Fibroblast of mammary gland (primary cell): ENCODE measurements at regions not wholly inside any gene's neighbourhood (a gene's known extent, or its start where the extent isn't known, plus 50 kb on each side); places are given as distances from the start of the nearest gene placed in this dataset.

Experiments
- DNase-seq: peaks from one replicate; pipeline ENCODE4 v3.0.0-alpha.2; 2010; ENCODE audit warnings: low read depth
- H3K4me3 ChIP-seq: 2 replicates; pipeline ENCODE4 v1.5.1; 2011; ENCODE audit warnings: low read depth, mild to moderate bottlenecking, low read length, moderate library complexity; ENCODE audit not compliant: control insufficient read depth
- CTCF ChIP-seq: conservative IDR thresholded peaks from 2 replicates; pipeline ENCODE4 v1.5.1; 2011; ENCODE audit warnings: low read depth, low read length, inconsistent platforms; ENCODE audit not compliant: control insufficient read depth, insufficient read depth

DNA sequence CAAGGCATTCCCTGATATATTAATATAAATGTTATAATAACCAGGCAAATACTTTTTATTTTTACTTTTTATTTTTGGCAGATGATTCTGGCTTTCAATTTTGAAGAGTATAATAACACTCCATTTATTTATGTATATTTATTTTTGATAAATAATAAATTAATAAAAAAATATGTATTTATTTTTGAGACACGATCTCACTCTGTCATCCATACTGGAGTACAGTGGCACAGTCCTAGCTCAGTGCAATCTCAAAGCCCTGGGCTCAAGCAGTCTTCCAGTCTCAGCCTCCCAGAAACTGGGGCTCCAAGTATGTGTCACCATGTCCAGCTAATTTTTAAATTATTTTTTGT lies 93.4 kb upstream of the ITGA6 start:
- no peak for DNase-seq
- no peak overlapping the region for H3K4me3 ChIP-seq
- TF ChIP-seq CTCF: no peak

GRCh38 chr2:172334988-172335387 lies 92.4 kb upstream of the ITGA6 start:
- DNase-seq: no peak
- TF ChIP-seq CTCF: no peak
- no peak overlapping the region for H3K4me3 ChIP-seq

GRCh38 chr2:172335736-172336135 lies 91.7 kb upstream of the ITGA6 start:
- no peak for TF ChIP-seq CTCF
- DNase-seq: no peak
- H3K4me3 ChIP-seq: no peak overlapping the region

DNA sequence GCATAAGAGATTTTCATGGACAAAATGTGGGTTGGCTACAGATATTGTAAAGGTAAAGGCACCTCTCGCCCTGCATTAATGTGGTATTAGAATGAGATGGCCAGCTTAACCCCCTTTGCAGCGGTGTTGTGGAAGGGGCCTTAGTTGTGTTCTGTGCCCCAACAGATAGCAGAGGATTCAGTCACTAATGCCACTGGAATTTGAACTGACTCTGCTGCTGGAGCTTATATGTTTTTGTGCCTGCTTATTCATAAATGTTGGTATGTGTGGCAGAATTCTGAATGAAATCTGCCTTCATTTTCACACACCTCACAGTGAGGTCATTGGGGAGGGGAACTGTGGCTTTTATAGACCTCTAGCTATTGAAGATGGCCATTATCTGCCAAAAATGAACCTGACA lies 90.7 kb upstream of the ITGA6 start:
- no peak for DNase-seq
- TF ChIP-seq CTCF: no peak

GRCh38 chr2:172339371-172340010 lies 87.9 kb upstream of the ITGA6 start:
- TF ChIP-seq CTCF: no peak
- no peak overlapping the region for H3K4me3 ChIP-seq
- no peak for DNase-seq

More for the DNA sequence above, 90.7 kb upstream of the ITGA6 start:
- no peak overlapping the region for H3K4me3 ChIP-seq

GRCh38 chr2:172340394-172340793 lies 87.0 kb upstream of the ITGA6 start:
- H3K4me3 ChIP-seq: no peak overlapping the region

More at GRCh38 chr2:172340394-172340793, 87.0 kb upstream of the ITGA6 start:
- TF ChIP-seq CTCF: no peak
- no peak for DNase-seq
